ENCODE measurements at regions not wholly inside any gene's neighbourhood (a gene's known extent, or its start where the extent isn't known, plus 50 kb on each side); places are given as distances from the start of the nearest gene placed in this dataset.

DNA sequence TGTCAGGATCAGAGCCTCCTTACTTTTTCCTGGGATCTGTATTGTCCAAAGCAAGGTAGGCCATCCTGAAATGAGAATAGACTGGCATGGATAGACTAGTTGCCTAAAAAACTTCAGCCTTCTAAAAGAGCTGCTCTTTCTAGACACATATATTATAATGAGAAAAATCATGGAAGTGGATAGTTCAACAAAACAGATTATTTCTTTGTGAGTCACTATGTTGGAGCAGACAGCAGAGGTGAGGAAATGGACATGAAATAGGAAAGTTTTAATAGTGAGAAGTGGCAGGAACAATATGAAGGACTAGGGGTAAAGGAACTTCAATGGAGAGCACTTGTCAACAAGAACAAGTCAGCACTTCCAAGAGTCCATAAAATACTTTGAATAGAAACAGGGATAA lies 101.9 kb upstream of the ANO3 start:
- H3K4me1 ChIP-seq (ENCODE audit: control insufficient read depth, insufficient read depth, low read length) = no peaks in the 10 kb centered on the region
- in situ Hi-C loops (cut with HindIII; ENCODE audit: low pct_unique_long_range_greater_than_20kb, low sequenced_read_pairs) (no loop called here), intact Hi-C loops (cut with micrococcal nuclease; ENCODE audit: unreplicated experiment) (no loop called here)
- TF ChIP-seq POLR2AphosphoS5 (IDR thresholded peaks at IDR 0.05; ENCODE audit: low read depth, low read length) = no peak
- TF ChIP-seq, protein P1, sequence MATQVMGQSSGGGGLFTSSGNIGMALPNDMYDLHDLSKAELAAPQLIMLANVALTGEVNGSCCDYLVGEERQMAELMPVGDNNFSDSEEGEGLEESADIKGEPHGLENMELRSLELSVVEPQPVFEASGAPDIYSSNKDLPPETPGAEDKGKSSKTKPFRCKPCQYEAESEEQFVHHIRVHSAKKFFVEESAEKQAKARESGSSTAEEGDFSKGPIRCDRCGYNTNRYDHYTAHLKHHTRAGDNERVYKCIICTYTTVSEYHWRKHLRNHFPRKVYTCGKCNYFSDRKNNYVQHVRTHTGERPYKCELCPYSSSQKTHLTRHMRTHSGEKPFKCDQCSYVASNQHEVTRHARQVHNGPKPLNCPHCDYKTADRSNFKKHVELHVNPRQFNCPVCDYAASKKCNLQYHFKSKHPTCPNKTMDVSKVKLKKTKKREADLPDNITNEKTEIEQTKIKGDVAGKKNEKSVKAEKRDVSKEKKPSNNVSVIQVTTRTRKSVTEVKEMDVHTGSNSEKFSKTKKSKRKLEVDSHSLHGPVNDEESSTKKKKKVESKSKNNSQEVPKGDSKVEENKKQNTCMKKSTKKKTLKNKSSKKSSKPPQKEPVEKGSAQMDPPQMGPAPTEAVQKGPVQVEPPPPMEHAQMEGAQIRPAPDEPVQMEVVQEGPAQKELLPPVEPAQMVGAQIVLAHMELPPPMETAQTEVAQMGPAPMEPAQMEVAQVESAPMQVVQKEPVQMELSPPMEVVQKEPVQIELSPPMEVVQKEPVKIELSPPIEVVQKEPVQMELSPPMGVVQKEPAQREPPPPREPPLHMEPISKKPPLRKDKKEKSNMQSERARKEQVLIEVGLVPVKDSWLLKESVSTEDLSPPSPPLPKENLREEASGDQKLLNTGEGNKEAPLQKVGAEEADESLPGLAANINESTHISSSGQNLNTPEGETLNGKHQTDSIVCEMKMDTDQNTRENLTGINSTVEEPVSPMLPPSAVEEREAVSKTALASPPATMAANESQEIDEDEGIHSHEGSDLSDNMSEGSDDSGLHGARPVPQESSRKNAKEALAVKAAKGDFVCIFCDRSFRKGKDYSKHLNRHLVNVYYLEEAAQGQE (IDR thresholded peaks at IDR 0.05; ENCODE audit: insufficient read depth in 1 of 2, low read depth in 2 of 2, low read length in 1 of 2) = no peak
- TF ChIP-seq, protein P2, sequence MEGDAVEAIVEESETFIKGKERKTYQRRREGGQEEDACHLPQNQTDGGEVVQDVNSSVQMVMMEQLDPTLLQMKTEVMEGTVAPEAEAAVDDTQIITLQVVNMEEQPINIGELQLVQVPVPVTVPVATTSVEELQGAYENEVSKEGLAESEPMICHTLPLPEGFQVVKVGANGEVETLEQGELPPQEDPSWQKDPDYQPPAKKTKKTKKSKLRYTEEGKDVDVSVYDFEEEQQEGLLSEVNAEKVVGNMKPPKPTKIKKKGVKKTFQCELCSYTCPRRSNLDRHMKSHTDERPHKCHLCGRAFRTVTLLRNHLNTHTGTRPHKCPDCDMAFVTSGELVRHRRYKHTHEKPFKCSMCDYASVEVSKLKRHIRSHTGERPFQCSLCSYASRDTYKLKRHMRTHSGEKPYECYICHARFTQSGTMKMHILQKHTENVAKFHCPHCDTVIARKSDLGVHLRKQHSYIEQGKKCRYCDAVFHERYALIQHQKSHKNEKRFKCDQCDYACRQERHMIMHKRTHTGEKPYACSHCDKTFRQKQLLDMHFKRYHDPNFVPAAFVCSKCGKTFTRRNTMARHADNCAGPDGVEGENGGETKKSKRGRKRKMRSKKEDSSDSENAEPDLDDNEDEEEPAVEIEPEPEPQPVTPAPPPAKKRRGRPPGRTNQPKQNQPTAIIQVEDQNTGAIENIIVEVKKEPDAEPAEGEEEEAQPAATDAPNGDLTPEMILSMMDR (IDR thresholded peaks at IDR 0.05) = no peak
- TF ChIP-seq TCF7L2 (IDR thresholded peaks at IDR 0.05; ENCODE audit: low read depth, low read length) = no peak
- no peak for TF ChIP-seq SIN3A (IDR thresholded peaks at IDR 0.05; ENCODE audit: borderline replicate concordance, insufficient read depth, low read depth, low read length)
- no peaks in the 10 kb centered on the region for H3K36me3 ChIP-seq (ENCODE audit: control insufficient read depth, insufficient read depth, low read length)
- H3K27ac ChIP-seq (ENCODE audit: low read length) = no peak overlapping the region
- no peak for ATAC-seq
- POLR2A ChIA-PET = no interaction called here
- no peaks in the 10 kb centered on the region for H3K9me3 ChIP-seq (ENCODE audit: control insufficient read depth, insufficient read depth, low read depth, low read length)
- H3K4me3 ChIP-seq (ENCODE audit: low read depth in 2 of 2, low read length in 2 of 2) = no peak overlapping the region
- H3K27me3 ChIP-seq (ENCODE audit: control insufficient read depth, insufficient read depth, low read length) = no peaks in the 10 kb centered on the region
- DNase-seq (ENCODE audit: low read depth, low spot score) = no peak
- no TSS peak for BruUV-seq (replicated peaks)
- CTCF ChIA-PET = interaction anchor here (0.6 kb wide), 1 partner anchor 148 kb away, joined by 3 read pairs; no protein-coding TSS in a partner anchor

DNA sequence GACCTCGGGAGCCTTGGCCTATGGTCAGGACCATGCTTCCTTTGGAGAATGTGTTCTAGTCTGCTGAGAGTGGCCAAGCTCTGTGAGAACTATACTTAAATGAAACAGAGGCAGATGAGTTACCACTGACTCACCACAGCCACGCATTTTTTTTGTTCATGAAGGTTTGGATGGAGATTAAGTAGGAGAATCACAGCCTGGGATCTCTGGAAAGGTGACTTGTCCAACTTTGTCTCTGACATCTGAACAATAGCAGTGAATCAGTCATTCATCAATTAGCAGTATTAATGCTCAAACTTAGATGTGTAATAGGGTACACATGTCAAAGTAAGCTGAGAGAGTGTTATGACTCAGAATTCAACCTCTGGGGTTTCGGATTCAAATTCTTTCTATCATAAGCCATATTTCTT lies 100.7 kb upstream of the ANO3 start:
- no peak for TF ChIP-seq POLR2AphosphoS5 (IDR thresholded peaks at IDR 0.05; ENCODE audit: low read depth, low read length)
- TF ChIP-seq, protein P1 (IDR thresholded peaks at IDR 0.05; ENCODE audit: insufficient read depth in 1 of 2, low read depth in 2 of 2, low read length in 1 of 2) = no peak
- ChIA-PET POLR2A (no interaction called here), CTCF (no interaction called here)
- intact Hi-C loops (cut with micrococcal nuclease; ENCODE audit: unreplicated experiment) (no loop called here), in situ Hi-C loops (cut with HindIII; ENCODE audit: low pct_unique_long_range_greater_than_20kb, low sequenced_read_pairs) (no loop called here)
- no peak overlapping the region for H3K4me3 ChIP-seq (ENCODE audit: low read depth in 2 of 2, low read length in 2 of 2)
- no peak overlapping the region for H3K27ac ChIP-seq (ENCODE audit: low read length)
- H3K36me3 ChIP-seq (ENCODE audit: control insufficient read depth, insufficient read depth, low read length) = no peaks in the 10 kb centered on the region
- BruUV-seq (replicated peaks) = no TSS peak
- DNase-seq (ENCODE audit: low read depth, low spot score) (no peak), ATAC-seq (no peak)
- no peaks in the 10 kb centered on the region for H3K9me3 ChIP-seq (ENCODE audit: control insufficient read depth, insufficient read depth, low read depth, low read length)
- H3K4me1 ChIP-seq (ENCODE audit: control insufficient read depth, insufficient read depth, low read length) = no peaks in the 10 kb centered on the region
- H3K27me3 ChIP-seq (ENCODE audit: control insufficient read depth, insufficient read depth, low read length) = no peaks in the 10 kb centered on the region
